ENCODE measurements at regions not wholly inside any gene's neighbourhood (a gene's known extent, or its start where the extent isn't known, plus 50 kb on each side); places are given as distances from the start of the nearest gene placed in this dataset.

- TF ChIP-seq CTCF (IDR thresholded peaks at IDR 0.05) = no peak
- no peak for TF ChIP-seq EZH2 (IDR thresholded peaks at IDR 0.05; ENCODE audit: borderline replicate concordance, insufficient read depth, low read depth, low read length, poor library complexity, severe bottlenecking)
Observed at GRCh38 chr6:150535151-150535804, 64.4 kb upstream of the PLEKHG1 start.

Measured in B cell (primary cell).